ENCODE measurements at regions not wholly inside any gene's neighbourhood (a gene's known extent, or its start where the extent isn't known, plus 50 kb on each side); places are given as distances from the start of the nearest gene placed in this dataset.

GRCh38 chr1:101151286-101151685 is 85.5 kb upstream of the S1PR1 start:
- TF ChIP-seq CTCF (conservative IDR thresholded peaks at IDR 0.05; ENCODE audit: low read depth in 2 of 2) (no peak), REST (IDR thresholded peaks at IDR 0.05; ENCODE audit: unreplicated experiment) (no peak), ZNF462 (CRISPR knock-in tag; IDR thresholded peaks at IDR 0.05) (no peak), EZH2phosphoT487 (IDR thresholded peaks at IDR 0.05; ENCODE audit: unreplicated experiment) (no peak)

Data from GM23338 (cell line).